OCI-LY7 (cell line): ENCODE measurements at regions not wholly inside any gene's neighbourhood (a gene's known extent, or its start where the extent isn't known, plus 50 kb on each side); places are given as distances from the start of the nearest gene placed in this dataset.

ENCODE experiments used
- BruUV-seq: library from RNA; stranded (reverse); fragments of 400-500 nt; replicated peaks from 2 replicates; lab custom pipeline; 2021; lab: Mats Ljungman, UMichigan
- CTCF ChIA-PET: fragments of 300-600 bp; sonication (Branson Sonifier 250); formaldehyde crosslinking; loops from one replicate; lab custom pipeline; 2022; ENCODE audit warnings: antibody characterized with exemption; ENCODE audit not compliant: unreplicated experiment; lab: Charles Lee
- POLR2A ChIA-PET: fragments of 300-600 bp; sonication (Branson Sonifier 250); formaldehyde crosslinking; loops from one replicate; lab custom pipeline; 2022; ENCODE audit warnings: antibody characterized with exemption; lab: Charles Lee
- DNase-seq: peaks from one replicate; pipeline ENCODE4 v3.0.0-alpha.2; 2015; ENCODE audit warnings: low spot score
- H2AFZ ChIP-seq: fragments of 200-600 bp; sonication (generic), shearing (Covaris generic); 2 replicates; pipeline ENCODE4 v1.6.1; 2014; ENCODE audit warnings: mild to moderate bottlenecking, antibody characterized with exemption, low read length, moderate library complexity
- H3K27ac ChIP-seq: fragments of 200-600 bp; sonication (generic); 2 replicates; pipeline ENCODE4 v1.5.1; 2014; ENCODE audit warnings: mixed run types, low read depth, mild to moderate bottlenecking, moderate library complexity, low read length, inconsistent platforms; ENCODE audit not compliant: poor library complexity, severe bottlenecking
- H3K36me3 ChIP-seq: fragments of 200-600 bp; sonication (generic); 2 replicates; pipeline ENCODE4 v1.6.1; 2014; ENCODE audit warnings: mild to moderate bottlenecking, antibody characterized with exemption, low read length, moderate library complexity, mixed read lengths; ENCODE audit not compliant: insufficient read depth
- H3K4me1 ChIP-seq: fragments of 200-600 bp; sonication (generic); 2 replicates; pipeline ENCODE4 v1.5.1; 2014; ENCODE audit warnings: mild to moderate bottlenecking, low read length; ENCODE audit not compliant: insufficient read depth, poor library complexity, severe bottlenecking
- H3K4me2 ChIP-seq: fragments of 200-600 bp; sonication (generic); 2 replicates; pipeline ENCODE4 v1.6.1; 2014; ENCODE audit warnings: mild to moderate bottlenecking, low read length
- H3K4me3 ChIP-seq: fragments of 200-600 bp; sonication (generic); 2 replicates; pipeline ENCODE4 v1.5.1; 2014; ENCODE audit warnings: mild to moderate bottlenecking, low read depth, low read length; ENCODE audit not compliant: poor library complexity, severe bottlenecking
- H3K79me2 ChIP-seq: fragments of 200-600 bp; sonication (generic); 2 replicates; pipeline ENCODE4 v1.6.1; 2016; ENCODE audit warnings: low read depth, mild to moderate bottlenecking, low read length, moderate library complexity, mixed read lengths; ENCODE audit not compliant: insufficient read depth
- H3K9me2 ChIP-seq: fragments of 200-600 bp; sonication (generic); 2 replicates; pipeline ENCODE4 v1.6.1; 2016; ENCODE audit warnings: mild to moderate bottlenecking, low read length, mixed read lengths; ENCODE audit not compliant: insufficient read depth
- H3K9me3 ChIP-seq: fragments of 200-600 bp; sonication (generic); 2 replicates; pipeline ENCODE4 v1.6.1; 2014; ENCODE audit warnings: mild to moderate bottlenecking, mixed run types, low read length, mixed read lengths
- H4K20me1 ChIP-seq: fragments of 200-600 bp; sonication (generic); 2 replicates; pipeline ENCODE4 v1.6.1; 2014; ENCODE audit warnings: mild to moderate bottlenecking, antibody characterized with exemption, low read length, moderate library complexity, mixed read lengths; ENCODE audit not compliant: insufficient read depth
- EZH2phosphoT487 ChIP-seq: fragments of 200-600 bp; sonication (generic); IDR thresholded peaks from 2 replicates; pipeline ENCODE4 v1.6.1; 2018; ENCODE audit warnings: low read depth, borderline replicate concordance, mild to moderate bottlenecking, mixed run types, antibody characterized with exemption, low read length, moderate library complexity, mixed read lengths
- intact Hi-C: fragments of 100-400 bp; cut with micrococcal nuclease; formaldehyde crosslinking; loops from one replicate; pipeline ENCODE4 v1.10.0; 2022; ENCODE audit not compliant: unreplicated experiment
- TF ChIP-seq, protein P1 (sequence below): fragments of 200-600 bp; sonication (generic); conservative IDR thresholded peaks from 2 replicates; pipeline ENCODE4 v1.5.1; 2014; ENCODE audit warnings: mild to moderate bottlenecking, antibody characterized with exemption, low read length, moderate library complexity, mixed read lengths

DNA sequence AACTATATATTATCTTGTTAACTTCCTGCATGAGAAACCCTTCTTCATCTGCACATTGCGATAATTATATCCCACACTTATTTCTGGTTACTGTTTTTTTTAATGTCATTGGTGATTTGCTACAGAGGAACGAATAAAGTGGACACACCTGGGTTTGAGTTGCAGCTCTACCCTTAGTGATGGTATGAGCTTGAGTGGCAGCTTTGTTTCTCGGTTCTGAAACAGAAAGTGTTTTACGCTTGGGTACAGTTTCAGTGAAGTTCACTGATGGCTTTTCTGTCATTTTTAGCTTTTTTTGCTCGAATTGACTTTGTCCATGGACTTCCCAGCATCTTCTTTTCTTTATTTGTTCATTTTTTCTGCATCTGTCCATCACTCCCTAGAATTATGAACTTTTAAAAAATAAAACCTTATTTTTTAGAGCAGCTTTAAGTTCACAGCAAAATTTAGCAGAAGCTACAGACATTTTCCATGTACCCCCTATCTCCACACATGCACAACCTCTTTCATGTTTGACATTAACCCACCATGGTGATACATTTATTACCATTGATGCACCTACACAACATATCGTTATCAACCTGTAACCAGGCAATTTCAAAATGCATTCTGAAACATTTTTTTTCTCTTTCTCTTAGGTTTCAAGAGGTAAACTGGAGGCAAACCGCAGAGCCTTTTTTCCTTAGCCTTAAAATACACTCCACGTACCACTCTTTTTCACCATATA is 1041.6 kb upstream of the PRKX start:
- Histone ChIP-seq H2AFZ (peak overlapping the region; percentile 89), H4K20me1 (no peaks in the 10 kb centered on the region), H3K4me2 (peak overlapping the region; percentile 70), H3K4me1 (peaks cover 27% of the 10 kb centered on the region), H3K27ac (peak overlapping the region; percentile 94), H3K4me3 (peak overlapping the region; percentile 46), H3K79me2 (no peaks in the 10 kb centered on the region), H3K36me3 (no peaks in the 10 kb centered on the region), H3K9me2 (no peaks in the 10 kb centered on the region), H3K9me3 (no peaks in the 10 kb centered on the region)
- POLR2A ChIA-PET = interaction anchor here (0.6 to 1.5 kb wide), 6 partner anchors 10 to 936 kb away, joined by 3 to 4 read pairs (median 3); no protein-coding TSS in a partner anchor
- peak; percentile 84 for DNase-seq
- TF ChIP-seq, protein P1, sequence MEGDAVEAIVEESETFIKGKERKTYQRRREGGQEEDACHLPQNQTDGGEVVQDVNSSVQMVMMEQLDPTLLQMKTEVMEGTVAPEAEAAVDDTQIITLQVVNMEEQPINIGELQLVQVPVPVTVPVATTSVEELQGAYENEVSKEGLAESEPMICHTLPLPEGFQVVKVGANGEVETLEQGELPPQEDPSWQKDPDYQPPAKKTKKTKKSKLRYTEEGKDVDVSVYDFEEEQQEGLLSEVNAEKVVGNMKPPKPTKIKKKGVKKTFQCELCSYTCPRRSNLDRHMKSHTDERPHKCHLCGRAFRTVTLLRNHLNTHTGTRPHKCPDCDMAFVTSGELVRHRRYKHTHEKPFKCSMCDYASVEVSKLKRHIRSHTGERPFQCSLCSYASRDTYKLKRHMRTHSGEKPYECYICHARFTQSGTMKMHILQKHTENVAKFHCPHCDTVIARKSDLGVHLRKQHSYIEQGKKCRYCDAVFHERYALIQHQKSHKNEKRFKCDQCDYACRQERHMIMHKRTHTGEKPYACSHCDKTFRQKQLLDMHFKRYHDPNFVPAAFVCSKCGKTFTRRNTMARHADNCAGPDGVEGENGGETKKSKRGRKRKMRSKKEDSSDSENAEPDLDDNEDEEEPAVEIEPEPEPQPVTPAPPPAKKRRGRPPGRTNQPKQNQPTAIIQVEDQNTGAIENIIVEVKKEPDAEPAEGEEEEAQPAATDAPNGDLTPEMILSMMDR = no peak
- no peak for TF ChIP-seq EZH2phosphoT487
- CTCF ChIA-PET = no interaction called here
- no TSS peak for BruUV-seq
- intact Hi-C loops = no loop called here

DNA sequence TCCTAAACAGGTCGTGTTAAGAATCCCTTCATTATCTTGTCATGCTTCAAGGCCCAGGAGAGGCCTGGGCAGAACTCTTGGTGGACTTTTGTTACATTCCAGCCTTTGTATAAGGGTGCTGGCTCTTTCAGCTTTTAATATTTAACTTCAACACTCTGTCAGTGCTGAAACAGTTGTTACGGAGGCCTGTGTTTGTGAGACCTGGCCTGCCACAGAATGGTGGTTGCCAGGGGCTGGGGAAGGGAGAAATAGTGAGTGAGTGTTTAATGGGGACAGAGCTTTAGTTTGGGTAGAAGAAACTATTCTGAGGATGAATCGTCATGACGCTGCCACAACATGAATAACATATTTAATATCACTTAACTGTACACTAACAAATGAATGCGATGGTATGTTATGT is 1027.6 kb upstream of the PRKX start:
- no peaks in the 10 kb centered on the region for H4K20me1 ChIP-seq
- H3K27ac ChIP-seq = no peak overlapping the region
- ChIA-PET POLR2A (no interaction called here), CTCF (no interaction called here)
- H3K9me2 ChIP-seq = no peaks in the 10 kb centered on the region
- no peak for TF ChIP-seq EZH2phosphoT487
- TF ChIP-seq, protein P1 = no peak
- no peak overlapping the region for H2AFZ ChIP-seq
- no peak overlapping the region for H3K4me3 ChIP-seq
- no TSS peak for BruUV-seq
- H3K4me1 ChIP-seq = no peaks in the 10 kb centered on the region
- intact Hi-C loops = no loop called here
- no peak overlapping the region for H3K4me2 ChIP-seq
- no peaks in the 10 kb centered on the region for H3K79me2 ChIP-seq
- H3K36me3 ChIP-seq = no peaks in the 10 kb centered on the region
- DNase-seq = no peak
- H3K9me3 ChIP-seq = no peaks in the 10 kb centered on the region

DNA sequence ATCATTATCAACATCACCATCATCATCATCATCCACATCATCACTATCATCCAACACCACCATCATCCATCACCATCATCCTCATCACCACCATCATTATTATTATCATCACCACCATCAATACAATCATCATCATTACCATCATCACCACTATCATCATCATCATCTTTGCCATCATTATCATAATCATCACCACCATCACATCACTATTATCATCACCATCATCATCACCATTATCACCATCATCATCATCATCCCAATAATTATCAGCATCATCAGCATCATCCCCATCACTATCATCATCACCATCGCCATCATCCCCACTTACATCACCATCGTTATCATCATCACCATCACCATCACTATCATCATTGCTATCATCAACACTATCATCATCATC is 1021.9 kb upstream of the PRKX start:
- BruUV-seq = no TSS peak
- H3K4me1 ChIP-seq = no peaks in the 10 kb centered on the region
- intact Hi-C loops = no loop called here
- no peak overlapping the region for H3K4me2 ChIP-seq
- no peaks in the 10 kb centered on the region for H3K36me3 ChIP-seq
- DNase-seq = no peak
- no peak overlapping the region for H3K4me3 ChIP-seq
- H4K20me1 ChIP-seq = no peaks in the 10 kb centered on the region
- no peaks in the 10 kb centered on the region for H3K9me3 ChIP-seq
- POLR2A ChIA-PET = no interaction called here
- H3K27ac ChIP-seq = no peak overlapping the region
- H3K79me2 ChIP-seq = no peaks in the 10 kb centered on the region
- CTCF ChIA-PET = no interaction called here
- H2AFZ ChIP-seq = no peak overlapping the region
- no peaks in the 10 kb centered on the region for H3K9me2 ChIP-seq
- no peak for TF ChIP-seq EZH2phosphoT487
- TF ChIP-seq, protein P1 = no peak
